ENCODE measurements at regions not wholly inside any gene's neighbourhood (a gene's known extent, or its start where the extent isn't known, plus 50 kb on each side); places are given as distances from the start of the nearest gene placed in this dataset.

GRCh38 chr5:175107028-175107588 is 336.9 kb downstream of the DRD1 start:
- no peaks in the 10 kb centered on the region for H3K36me3 ChIP-seq
- no peaks in the 10 kb centered on the region for H3K27me3 ChIP-seq
- no peaks in the 10 kb centered on the region for H3K4me1 ChIP-seq
- TF ChIP-seq POLR2A (IDR thresholded peaks at IDR 0.05) (no peak), CTCF (IDR thresholded peaks at IDR 0.05) (no peak)
- H3K27ac ChIP-seq, result no peak overlapping the region
- no peak overlapping the region for H3K4me3 ChIP-seq
- H3K9me3 ChIP-seq, result peaks cover 0 to 5% (median 0%) of the 10 kb centered on the region in 4 donors
- DNase-seq, result no peak

GRCh38 chr5:175104677-175105076 is 339.3 kb downstream of the DRD1 start:
- Histone ChIP-seq H3K27me3 (no peaks in the 10 kb centered on the region), H3K27ac (no peak overlapping the region), H3K36me3 (no peaks in the 10 kb centered on the region), H3K4me3 (no peak overlapping the region), H3K4me1 (no peaks in the 10 kb centered on the region), H3K9me3 (peaks cover 0 to 5% (median 0%) of the 10 kb centered on the region in 4 donors)
- DNase-seq, result no peak
- no peak for TF ChIP-seq POLR2A (IDR thresholded peaks at IDR 0.05)
- no peak for TF ChIP-seq CTCF (IDR thresholded peaks at IDR 0.05)

- Histone ChIP-seq H3K36me3 (no peaks in the 10 kb centered on the region), H3K27ac (no peak overlapping the region), H3K27me3 (no peaks in the 10 kb centered on the region), H3K4me1 (no peaks in the 10 kb centered on the region), H3K4me3 (no peak overlapping the region), H3K9me3 (no peaks in the 10 kb centered on the region)
- no peak for DNase-seq
- TF ChIP-seq POLR2A (IDR thresholded peaks at IDR 0.05) (no peak), CTCF (IDR thresholded peaks at IDR 0.05) (no peak)
Observed at GRCh38 chr5:175103746-175104145, 340.2 kb downstream of the DRD1 start.

GRCh38 chr5:175102717-175103116 is 341.3 kb downstream of the DRD1 start:
- DNase-seq, result no peak
- H3K4me1 ChIP-seq, result no peaks in the 10 kb centered on the region
- no peak overlapping the region for H3K4me3 ChIP-seq
- H3K27ac ChIP-seq, result no peak overlapping the region
- no peaks in the 10 kb centered on the region for H3K9me3 ChIP-seq
- no peaks in the 10 kb centered on the region for H3K27me3 ChIP-seq
- TF ChIP-seq POLR2A (IDR thresholded peaks at IDR 0.05) (no peak), CTCF (IDR thresholded peaks at IDR 0.05) (no peak)
- H3K36me3 ChIP-seq, result no peaks in the 10 kb centered on the region

- no peak overlapping the region for H3K4me3 ChIP-seq
- no peaks in the 10 kb centered on the region for H3K27me3 ChIP-seq
- H3K4me1 ChIP-seq, result no peaks in the 10 kb centered on the region
- TF ChIP-seq CTCF (IDR thresholded peaks at IDR 0.05) (no peak), POLR2A (IDR thresholded peaks at IDR 0.05) (no peak)
- H3K9me3 ChIP-seq, result no peaks in the 10 kb centered on the region
- no peaks in the 10 kb centered on the region for H3K36me3 ChIP-seq
- H3K27ac ChIP-seq, result no peak overlapping the region
- no peak for DNase-seq
Observed at GRCh38 chr5:175098301-175098700, 345.7 kb downstream of the DRD1 start.

Measured in Peyer's patch (tissue), 4 donors.